Testis (tissue), 2 donors: ENCODE measurements at regions not wholly inside any gene's neighbourhood (a gene's known extent, or its start where the extent isn't known, plus 50 kb on each side); places are given as distances from the start of the nearest gene placed in this dataset.

Experiments used
- POLR2A ChIP-seq: fragments of 450-650 bp; IDR thresholded peaks from one replicate; pipeline ENCODE4 v1.6.1; 2017; ENCODE audit warnings: antibody characterized with exemption, mild to moderate bottlenecking, moderate library complexity
- TF ChIP-seq, protein P1 (sequence below), 3 experiments: fragments of 450-650 bp in 2 of 3; fragments of 200-600 bp in 1 of 3; sonication (generic) in 1 of 3; IDR thresholded peaks; one replicate each; pipeline ENCODE4 v1.5.1; 2016 to 2019; ENCODE audit warnings: antibody characterized with exemption in 3 of 3, mild to moderate bottlenecking in 2 of 3, moderate library complexity in 1 of 3

DNA sequence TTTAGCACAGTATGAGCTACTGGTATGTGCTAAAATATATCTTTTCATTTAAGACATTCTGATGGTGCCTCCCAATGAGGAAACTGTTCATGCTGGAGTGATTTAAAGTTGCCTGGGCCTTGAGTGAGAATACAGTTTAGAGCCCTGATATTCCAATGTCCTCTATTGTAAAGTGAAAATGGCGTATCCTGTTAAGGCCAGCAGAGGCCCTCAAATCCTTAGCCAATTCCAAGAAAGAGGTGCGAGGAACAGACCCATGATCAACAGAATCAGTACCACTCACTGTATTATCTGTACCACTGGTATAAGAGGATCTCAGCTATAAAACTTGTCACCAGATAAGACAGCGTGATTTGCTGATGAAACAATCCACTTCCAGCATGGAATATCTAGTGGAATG lies 273.1 kb upstream of the SLITRK5 start:
- TF ChIP-seq, protein P1, sequence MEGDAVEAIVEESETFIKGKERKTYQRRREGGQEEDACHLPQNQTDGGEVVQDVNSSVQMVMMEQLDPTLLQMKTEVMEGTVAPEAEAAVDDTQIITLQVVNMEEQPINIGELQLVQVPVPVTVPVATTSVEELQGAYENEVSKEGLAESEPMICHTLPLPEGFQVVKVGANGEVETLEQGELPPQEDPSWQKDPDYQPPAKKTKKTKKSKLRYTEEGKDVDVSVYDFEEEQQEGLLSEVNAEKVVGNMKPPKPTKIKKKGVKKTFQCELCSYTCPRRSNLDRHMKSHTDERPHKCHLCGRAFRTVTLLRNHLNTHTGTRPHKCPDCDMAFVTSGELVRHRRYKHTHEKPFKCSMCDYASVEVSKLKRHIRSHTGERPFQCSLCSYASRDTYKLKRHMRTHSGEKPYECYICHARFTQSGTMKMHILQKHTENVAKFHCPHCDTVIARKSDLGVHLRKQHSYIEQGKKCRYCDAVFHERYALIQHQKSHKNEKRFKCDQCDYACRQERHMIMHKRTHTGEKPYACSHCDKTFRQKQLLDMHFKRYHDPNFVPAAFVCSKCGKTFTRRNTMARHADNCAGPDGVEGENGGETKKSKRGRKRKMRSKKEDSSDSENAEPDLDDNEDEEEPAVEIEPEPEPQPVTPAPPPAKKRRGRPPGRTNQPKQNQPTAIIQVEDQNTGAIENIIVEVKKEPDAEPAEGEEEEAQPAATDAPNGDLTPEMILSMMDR (IDR thresholded peaks at IDR 0.05): no peak
- TF ChIP-seq POLR2A: no peak
